H9 (cell line): ENCODE measurements at regions not wholly inside any gene's neighbourhood (a gene's known extent, or its start where the extent isn't known, plus 50 kb on each side); places are given as distances from the start of the nearest gene placed in this dataset.

ENCODE experiments used
- DNase-seq: peaks from one replicate; pipeline ENCODE4 v3.0.0-alpha.2; 2017
- H2AFZ ChIP-seq: one replicate; pipeline ENCODE4 v1.6.1; 2013; ENCODE audit warnings: mild to moderate bottlenecking, low read length, control low read depth, moderate library complexity
- H2AK5ac ChIP-seq: 2 replicates; pipeline ENCODE4 v1.6.1; 2013; ENCODE audit warnings: low read length, control low read depth, mixed read lengths; ENCODE audit not compliant: insufficient read length
- H2BK120ac ChIP-seq: one replicate; pipeline ENCODE4 v1.6.1; 2013; ENCODE audit warnings: low read depth, mild to moderate bottlenecking, low read length, control low read depth, inconsistent platforms; ENCODE audit not compliant: poor library complexity, severe bottlenecking
- H2BK12ac ChIP-seq: 2 replicates; pipeline ENCODE4 v1.6.1; 2013; ENCODE audit warnings: low read length, control low read depth, mixed read lengths, low read depth; ENCODE audit not compliant: insufficient read length
- H2BK15ac ChIP-seq: 2 replicates; pipeline ENCODE4 v1.6.1; 2013; ENCODE audit warnings: low read depth, low read length, control low read depth
- H2BK20ac ChIP-seq: one replicate; pipeline ENCODE4 v1.6.1; 2013; ENCODE audit warnings: low read depth, mild to moderate bottlenecking, low read length, control low read depth, inconsistent platforms; ENCODE audit not compliant: poor library complexity, severe bottlenecking
- H2BK5ac ChIP-seq: 2 replicates; pipeline ENCODE4 v1.6.1; 2013; ENCODE audit warnings: low read length, control low read depth, mixed read lengths; ENCODE audit not compliant: insufficient read length
- H3K14ac ChIP-seq: 2 replicates; pipeline ENCODE4 v1.6.1; 2013; ENCODE audit warnings: low read length, control low read depth; ENCODE audit not compliant: insufficient read depth
- H3K18ac ChIP-seq: 2 replicates; pipeline ENCODE4 v1.6.1; 2013; ENCODE audit warnings: low read depth, mild to moderate bottlenecking, mixed read lengths, low read length, control low read depth; ENCODE audit not compliant: insufficient read length
- H3K23ac ChIP-seq: 2 replicates; pipeline ENCODE4 v1.6.1; 2013; ENCODE audit warnings: low read length, control low read depth, mixed read lengths, low read depth; ENCODE audit not compliant: insufficient read length
- H3K23me2 ChIP-seq: 2 replicates; pipeline ENCODE4 v1.6.1; 2013; ENCODE audit warnings: low read depth, mild to moderate bottlenecking, mixed read lengths, low read length, control low read depth; ENCODE audit not compliant: insufficient read length, poor library complexity, severe bottlenecking
- H3K27ac ChIP-seq: 2 replicates; pipeline ENCODE4 v1.5.1; 2013; ENCODE audit warnings: low read length, control low read depth, mixed read lengths, low read depth; ENCODE audit not compliant: insufficient read length
- H3K27me3 ChIP-seq: 2 replicates; pipeline ENCODE4 v1.6.1; 2013; ENCODE audit warnings: low read length, control low read depth, inconsistent platforms; ENCODE audit not compliant: insufficient read depth
- H3K4ac ChIP-seq: 2 replicates; pipeline ENCODE4 v1.6.1; 2013; ENCODE audit warnings: low read depth, mild to moderate bottlenecking, control low read depth, inconsistent platforms, low read length, moderate library complexity
- H3K4me1 ChIP-seq: 2 replicates; pipeline ENCODE4 v1.6.1; 2013; ENCODE audit warnings: low read length, control low read depth, inconsistent platforms; ENCODE audit not compliant: insufficient read depth
- H3K4me2 ChIP-seq: 2 replicates; pipeline ENCODE4 v1.6.1; 2013; ENCODE audit warnings: low read length, control low read depth, mixed read lengths; ENCODE audit not compliant: insufficient read length, insufficient read depth
- H3K56ac ChIP-seq: 2 replicates; pipeline ENCODE4 v1.6.1; 2013; ENCODE audit warnings: low read depth, mild to moderate bottlenecking, mixed read lengths, low read length, control low read depth; ENCODE audit not compliant: insufficient read length
- H3K79me1 ChIP-seq: 2 replicates; pipeline ENCODE4 v1.6.1; 2013; ENCODE audit warnings: low read depth, mild to moderate bottlenecking, moderate library complexity, low read length, control low read depth, inconsistent platforms; ENCODE audit not compliant: insufficient read depth, poor library complexity, severe bottlenecking
- H3K79me2 ChIP-seq: 2 replicates; pipeline ENCODE4 v1.6.1; 2013; ENCODE audit warnings: low read length, control low read depth, inconsistent platforms; ENCODE audit not compliant: insufficient read depth
- H3K9ac ChIP-seq: 2 replicates; pipeline ENCODE4 v1.6.1; 2013; ENCODE audit warnings: low read length, control low read depth, mixed read lengths; ENCODE audit not compliant: insufficient read length; ENCODE audit errors: extremely low read depth
- H3K9me3 ChIP-seq: one replicate; pipeline ENCODE4 v1.6.1; 2013; ENCODE audit warnings: low read depth, low read length, inconsistent platforms; ENCODE audit not compliant: control insufficient read depth
- H3T11ph ChIP-seq: one replicate; pipeline ENCODE4 v1.6.1; 2013; ENCODE audit warnings: mild to moderate bottlenecking, low read length, control low read depth, inconsistent platforms
- H4K20me1 ChIP-seq: one replicate; pipeline ENCODE4 v1.6.1; 2013; ENCODE audit not compliant: control insufficient read depth, insufficient read length, insufficient read depth
- H4K5ac ChIP-seq: 2 replicates; pipeline ENCODE4 v1.6.1; 2013; ENCODE audit warnings: low read depth, mild to moderate bottlenecking, mixed read lengths, low read length, control low read depth; ENCODE audit not compliant: insufficient read length
- H4K8ac ChIP-seq: replicated peaks from 2 replicates; pipeline ENCODE4 v1.6.1; 2013; ENCODE audit warnings: low read length, control low read depth, mixed read lengths, low read depth; ENCODE audit not compliant: insufficient read length
- H4K91ac ChIP-seq: 2 replicates; pipeline ENCODE4 v1.6.1; 2013; ENCODE audit warnings: low read depth, mild to moderate bottlenecking, moderate library complexity, mixed read lengths, low read length, control low read depth; ENCODE audit not compliant: insufficient read length
- H3K27ac Mint-ChIP-seq, 3 experiments: 2 replicates in 2 of 3; 3 replicates in 1 of 3; pipeline ENCODE4 v1.8.0; 2020 to 2021; ENCODE audit warnings: mixed read lengths in 3 of 3, mild to moderate bottlenecking in 1 of 3, moderate library complexity in 1 of 3
- H3K27me3 Mint-ChIP-seq: 2 replicates; pipeline ENCODE4 v1.8.0; 2021; ENCODE audit warnings: low read depth, mild to moderate bottlenecking, moderate library complexity, mixed read lengths
- H3K36me3 Mint-ChIP-seq, 3 experiments: 2 replicates in 2 of 3; 3 replicates in 1 of 3; pipeline ENCODE4 v1.8.0; 2020 to 2021; ENCODE audit warnings: low read depth in 3 of 3, mixed read lengths in 3 of 3; ENCODE audit not compliant: insufficient read depth in 1 of 3
- H3K4me1 Mint-ChIP-seq, 2 experiments: 2 replicates each; pipeline ENCODE4 v1.8.0; 2020; ENCODE audit warnings: mixed read lengths in 2 of 2
- H3K4me3 Mint-ChIP-seq, 2 experiments: 2 replicates in 1 of 2; 3 replicates in 1 of 2; pipeline ENCODE4 v1.8.0; 2020 to 2021; ENCODE audit warnings: mild to moderate bottlenecking in 2 of 2, mixed read lengths in 2 of 2, moderate library complexity in 1 of 2
- H3K9me3 Mint-ChIP-seq, 2 experiments: 2 replicates in 1 of 2; 3 replicates in 1 of 2; pipeline ENCODE4 v1.8.0; 2020; ENCODE audit warnings: mild to moderate bottlenecking in 2 of 2, mixed read lengths in 2 of 2, moderate library complexity in 1 of 2
- CTCF ChIP-seq: fragments of 200-600 bp; sonication (generic); conservative IDR thresholded peaks from 3 replicates; pipeline ENCODE4 v1.8.0; 2021; ENCODE audit warnings: antibody characterized with exemption, mild to moderate bottlenecking
- WGBS: extraction: QIAGEN DNeasy Blood & Tissue Kit; methylation state at CpG from one replicate; pipeline ENCODE4 v1.1.7; 2013; ENCODE audit warnings: missing lambda C conversion rate, low lambda C conversion rate, mixed read lengths; ENCODE audit not compliant: insufficient read length; ENCODE audit errors: extremely low coverage; 5-methylcytosine and 5-hydroxymethylcytosine counted together

DNA sequence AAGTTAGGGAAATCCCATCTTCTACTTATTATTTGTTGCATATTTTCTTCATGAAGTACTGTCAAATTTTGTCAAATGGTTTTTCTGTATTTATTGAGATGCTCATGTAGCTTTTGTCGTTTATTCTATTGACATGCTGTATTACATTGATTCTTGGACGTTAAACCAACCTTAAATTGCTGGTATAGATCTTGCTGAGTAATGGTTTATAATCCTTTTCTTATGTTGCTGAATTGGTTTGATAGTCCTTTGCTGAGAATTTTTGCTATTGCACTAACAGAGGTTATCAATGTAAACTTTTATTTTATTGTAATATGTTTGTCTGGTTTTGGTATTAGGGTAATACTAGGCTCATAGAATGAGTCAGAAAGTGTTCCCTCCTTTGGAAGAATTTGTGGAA lies 54.3 kb upstream of the COL6A5 start:
- H3K4me1 Mint-ChIP-seq, result no peaks in the 10 kb centered on the region
- peaks cover 0 to 5% (median 0%) of the 10 kb centered on the region in 3 experiments; a peak in 2 of 7 replicates for H3K36me3 Mint-ChIP-seq
- no peak overlapping the region for H2AK5ac ChIP-seq
- no peak for DNase-seq
- no peak overlapping the region for H3K18ac ChIP-seq
- H3K27ac Mint-ChIP-seq, result no peak overlapping the region
- no peaks in the 10 kb centered on the region for H3K79me1 ChIP-seq
- H3K56ac ChIP-seq, result no peak overlapping the region
- no peaks in the 10 kb centered on the region for H3K23me2 ChIP-seq
- no peak overlapping the region for H3K14ac ChIP-seq
- H3K4me3 Mint-ChIP-seq, result no peak overlapping the region
- no peak overlapping the region for H2BK120ac ChIP-seq
- no peak overlapping the region for H3K23ac ChIP-seq
- H2BK12ac ChIP-seq, result no peak overlapping the region
- TF ChIP-seq CTCF, result no peak
- no peaks in the 10 kb centered on the region for H4K20me1 ChIP-seq
- H3K9me3 Mint-ChIP-seq, result peaks cover 4 to 7% of the 10 kb centered on the region in 2 experiments; a peak in 4 of 5 replicates
- H4K5ac ChIP-seq, result no peak overlapping the region
- no peak overlapping the region for H2BK5ac ChIP-seq
- H3K9ac ChIP-seq, result no peak overlapping the region
- H2BK20ac ChIP-seq, result no peak overlapping the region
- H3K79me2 ChIP-seq, result no peaks in the 10 kb centered on the region
- H3K4me2 ChIP-seq, result no peak overlapping the region
- H4K91ac ChIP-seq, result no peak overlapping the region
- no peak overlapping the region for H3T11ph ChIP-seq
- H3K27me3 ChIP-seq, result no peaks in the 10 kb centered on the region
- no peak overlapping the region for H3K27ac ChIP-seq
- WGBS, result no CpG with 5 or more reads among the region's 2 CpGs
- H2BK15ac ChIP-seq, result no peak overlapping the region
- H3K4me1 ChIP-seq, result no peaks in the 10 kb centered on the region
- H3K4ac ChIP-seq, result no peak overlapping the region
- no peak overlapping the region for H4K8ac ChIP-seq
- no peaks in the 10 kb centered on the region for H3K9me3 ChIP-seq
- peaks cover 3% of the 10 kb centered on the region; the same call in 1 of the 2 replicates for H3K27me3 Mint-ChIP-seq
- H2AFZ ChIP-seq, result no peak overlapping the region
